ENCODE measurements at regions not wholly inside any gene's neighbourhood (a gene's known extent, or its start where the extent isn't known, plus 50 kb on each side); places are given as distances from the start of the nearest gene placed in this dataset.

DNA sequence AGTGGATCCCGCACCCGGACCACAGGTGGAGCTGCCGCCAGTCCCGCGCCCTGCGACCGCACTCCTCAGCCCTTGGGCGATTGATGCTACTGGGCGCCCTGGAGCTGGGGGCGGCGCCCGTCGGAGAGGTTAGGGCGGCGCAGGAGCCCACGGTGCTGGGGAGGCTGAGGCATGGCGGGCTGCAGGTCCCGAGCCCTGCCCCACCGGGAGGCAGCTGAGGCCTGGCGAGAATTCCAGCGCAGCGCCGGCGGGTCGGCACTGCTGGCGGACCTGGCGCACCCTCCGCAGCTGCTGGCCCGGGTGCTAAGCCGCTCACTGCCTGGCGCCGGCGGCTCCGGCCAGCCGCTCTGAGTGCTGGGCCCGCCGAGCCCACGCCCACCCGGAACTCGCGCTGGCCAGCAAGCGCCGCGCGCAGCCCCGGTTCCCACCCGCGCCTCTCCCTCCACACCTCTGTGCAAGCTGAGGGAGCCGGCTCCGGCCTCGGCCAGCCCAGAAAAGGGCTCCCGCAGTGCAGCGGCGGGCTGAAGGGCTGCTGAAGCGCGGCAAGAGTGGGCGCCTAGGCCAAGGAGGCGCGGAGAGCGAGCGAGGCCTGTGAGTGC is 1256.5 kb downstream of the STIM2 start:
- intact Hi-C loops (cut with DNase I, micrococcal nuclease): no loop called here
- DNase-seq: peak in 1 of 14 experiments; percentile 7
- Mint-ChIP-seq H3K4me1 (ENCODE audit: low read depth) (no peaks in the 10 kb centered on the region), H3K4me3 (no peak overlapping the region), H3K9me3 (peaks cover 15% of the 10 kb centered on the region), H3K27me3 (no peaks in the 10 kb centered on the region), H3K36me3 (ENCODE audit: low read depth) (no peaks in the 10 kb centered on the region), H3K27ac (no peak overlapping the region)
- Histone ChIP-seq H3K9me3 (ENCODE audit: control insufficient read depth in 1 of 2, insufficient read depth in 1 of 2, low read length in 2 of 2) (peaks cover 0 to 33% of the 10 kb centered on the region in 2 experiments), H3K4me3 (ENCODE audit: low read length) (no peak overlapping the region), H3K4me1 (ENCODE audit: insufficient read depth, low read length) (no peaks in the 10 kb centered on the region), H3K27me3 (ENCODE audit: control insufficient read depth in 1 of 2, insufficient read depth in 2 of 2, low read length in 2 of 2) (no peaks in the 10 kb centered on the region), H3K36me3 (ENCODE audit: insufficient read depth, low read length) (no peaks in the 10 kb centered on the region), H3K27ac (ENCODE audit: low read depth in 1 of 2, low read length in 2 of 2) (no peak overlapping the region)
- no peak for ATAC-seq (ENCODE audit: poor library complexity)
- POLR2A ChIA-PET: no interaction called here
- CTCF ChIA-PET: no interaction called here
- TF ChIP-seq, protein P1, sequence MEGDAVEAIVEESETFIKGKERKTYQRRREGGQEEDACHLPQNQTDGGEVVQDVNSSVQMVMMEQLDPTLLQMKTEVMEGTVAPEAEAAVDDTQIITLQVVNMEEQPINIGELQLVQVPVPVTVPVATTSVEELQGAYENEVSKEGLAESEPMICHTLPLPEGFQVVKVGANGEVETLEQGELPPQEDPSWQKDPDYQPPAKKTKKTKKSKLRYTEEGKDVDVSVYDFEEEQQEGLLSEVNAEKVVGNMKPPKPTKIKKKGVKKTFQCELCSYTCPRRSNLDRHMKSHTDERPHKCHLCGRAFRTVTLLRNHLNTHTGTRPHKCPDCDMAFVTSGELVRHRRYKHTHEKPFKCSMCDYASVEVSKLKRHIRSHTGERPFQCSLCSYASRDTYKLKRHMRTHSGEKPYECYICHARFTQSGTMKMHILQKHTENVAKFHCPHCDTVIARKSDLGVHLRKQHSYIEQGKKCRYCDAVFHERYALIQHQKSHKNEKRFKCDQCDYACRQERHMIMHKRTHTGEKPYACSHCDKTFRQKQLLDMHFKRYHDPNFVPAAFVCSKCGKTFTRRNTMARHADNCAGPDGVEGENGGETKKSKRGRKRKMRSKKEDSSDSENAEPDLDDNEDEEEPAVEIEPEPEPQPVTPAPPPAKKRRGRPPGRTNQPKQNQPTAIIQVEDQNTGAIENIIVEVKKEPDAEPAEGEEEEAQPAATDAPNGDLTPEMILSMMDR (IDR thresholded peaks at IDR 0.05): no peak

DNA sequence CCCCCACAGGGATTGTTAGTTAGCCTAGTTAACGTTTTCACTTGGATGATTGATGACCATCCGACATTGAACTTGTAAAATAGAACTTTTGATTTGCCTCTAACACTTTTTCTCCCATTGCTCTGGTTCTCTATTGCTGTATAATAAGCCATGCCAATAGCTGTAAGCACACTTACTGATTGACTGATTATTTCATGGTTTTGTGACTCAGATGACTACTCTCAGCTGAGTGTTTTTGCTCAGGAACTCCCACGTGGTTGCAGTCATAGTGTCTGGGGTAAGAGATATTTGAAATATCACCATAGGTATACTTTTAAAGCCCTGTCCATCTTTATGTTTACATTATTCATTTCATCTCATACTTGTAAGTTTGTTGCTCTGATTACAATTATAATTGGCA is 1285.5 kb downstream of the STIM2 start:
- H3K27me3 Mint-ChIP-seq: no peaks in the 10 kb centered on the region
- TF ChIP-seq, protein P1 (IDR thresholded peaks at IDR 0.05): no peak
- H3K27ac Mint-ChIP-seq: no peak overlapping the region
- no peak overlapping the region for H3K27ac ChIP-seq (ENCODE audit: low read depth in 1 of 2, low read length in 2 of 2)
- H3K9me3 ChIP-seq (ENCODE audit: control insufficient read depth in 1 of 2, insufficient read depth in 1 of 2, low read length in 2 of 2): peaks cover 0 to 5% of the 10 kb centered on the region in 2 experiments
- ChIA-PET POLR2A (no interaction called here), CTCF (no interaction called here)
- no peaks in the 10 kb centered on the region for H3K27me3 ChIP-seq (ENCODE audit: control insufficient read depth in 1 of 2, insufficient read depth in 2 of 2, low read length in 2 of 2)
- DNase-seq (no peak), ATAC-seq (ENCODE audit: poor library complexity) (no peak)
- intact Hi-C loops (cut with DNase I, micrococcal nuclease): no loop called here
- H3K4me1 ChIP-seq (ENCODE audit: insufficient read depth, low read length): no peaks in the 10 kb centered on the region
- H3K36me3 ChIP-seq (ENCODE audit: insufficient read depth, low read length): no peaks in the 10 kb centered on the region
- peaks cover 9% of the 10 kb centered on the region for H3K9me3 Mint-ChIP-seq
- H3K4me1 Mint-ChIP-seq (ENCODE audit: low read depth): no peaks in the 10 kb centered on the region
- no peak overlapping the region for H3K4me3 Mint-ChIP-seq
- H3K36me3 Mint-ChIP-seq (ENCODE audit: low read depth): no peaks in the 10 kb centered on the region
- H3K4me3 ChIP-seq (ENCODE audit: low read length): no peak overlapping the region

DNA sequence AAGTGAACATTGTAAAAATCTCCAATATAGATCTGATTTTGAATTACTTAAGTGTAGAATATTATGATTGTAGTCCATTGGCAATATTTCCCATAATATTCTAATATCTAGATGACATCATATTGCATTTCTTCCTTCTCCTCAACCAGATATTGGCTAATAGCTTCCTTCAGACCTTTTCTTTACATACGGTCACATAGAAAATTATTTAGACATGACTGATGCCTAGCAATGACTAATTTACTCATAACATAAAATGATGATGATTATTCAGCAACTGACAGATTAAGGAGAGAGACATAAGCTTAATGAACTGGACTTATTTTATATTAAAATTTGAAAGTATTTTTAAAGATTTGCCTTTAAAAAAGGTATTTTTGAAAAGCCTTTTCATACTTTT is 1287.6 kb downstream of the STIM2 start:
- Histone ChIP-seq H3K27ac (ENCODE audit: low read depth in 1 of 2, low read length in 2 of 2) (no peak overlapping the region), H3K27me3 (ENCODE audit: control insufficient read depth in 1 of 2, insufficient read depth in 2 of 2, low read length in 2 of 2) (no peaks in the 10 kb centered on the region), H3K4me1 (ENCODE audit: insufficient read depth, low read length) (no peaks in the 10 kb centered on the region), H3K36me3 (ENCODE audit: insufficient read depth, low read length) (no peaks in the 10 kb centered on the region), H3K4me3 (ENCODE audit: low read length) (no peak overlapping the region), H3K9me3 (ENCODE audit: control insufficient read depth in 1 of 2, insufficient read depth in 1 of 2, low read length in 2 of 2) (peaks cover 0 to 2% of the 10 kb centered on the region in 2 experiments)
- Mint-ChIP-seq H3K9me3 (peaks cover 8% of the 10 kb centered on the region), H3K27ac (no peak overlapping the region), H3K36me3 (ENCODE audit: low read depth) (no peaks in the 10 kb centered on the region), H3K27me3 (no peaks in the 10 kb centered on the region), H3K4me3 (no peak overlapping the region), H3K4me1 (ENCODE audit: low read depth) (no peaks in the 10 kb centered on the region)
- POLR2A ChIA-PET: no interaction called here
- ATAC-seq (ENCODE audit: poor library complexity): no peak
- TF ChIP-seq, protein P1 (IDR thresholded peaks at IDR 0.05): no peak
- DNase-seq: no peak
- CTCF ChIA-PET: no interaction called here
- intact Hi-C loops (cut with DNase I, micrococcal nuclease): no loop called here

Data from CD4-positive, alpha-beta T cell (primary cell).